ENCODE measurements at regions not wholly inside any gene's neighbourhood (a gene's known extent, or its start where the extent isn't known, plus 50 kb on each side); places are given as distances from the start of the nearest gene placed in this dataset.

- ATAC-seq (no peak), DNase-seq (no peak)
- no peak for TF ChIP-seq POLR2A (IDR thresholded peaks at IDR 0.05)
- TF ChIP-seq, protein P1, sequence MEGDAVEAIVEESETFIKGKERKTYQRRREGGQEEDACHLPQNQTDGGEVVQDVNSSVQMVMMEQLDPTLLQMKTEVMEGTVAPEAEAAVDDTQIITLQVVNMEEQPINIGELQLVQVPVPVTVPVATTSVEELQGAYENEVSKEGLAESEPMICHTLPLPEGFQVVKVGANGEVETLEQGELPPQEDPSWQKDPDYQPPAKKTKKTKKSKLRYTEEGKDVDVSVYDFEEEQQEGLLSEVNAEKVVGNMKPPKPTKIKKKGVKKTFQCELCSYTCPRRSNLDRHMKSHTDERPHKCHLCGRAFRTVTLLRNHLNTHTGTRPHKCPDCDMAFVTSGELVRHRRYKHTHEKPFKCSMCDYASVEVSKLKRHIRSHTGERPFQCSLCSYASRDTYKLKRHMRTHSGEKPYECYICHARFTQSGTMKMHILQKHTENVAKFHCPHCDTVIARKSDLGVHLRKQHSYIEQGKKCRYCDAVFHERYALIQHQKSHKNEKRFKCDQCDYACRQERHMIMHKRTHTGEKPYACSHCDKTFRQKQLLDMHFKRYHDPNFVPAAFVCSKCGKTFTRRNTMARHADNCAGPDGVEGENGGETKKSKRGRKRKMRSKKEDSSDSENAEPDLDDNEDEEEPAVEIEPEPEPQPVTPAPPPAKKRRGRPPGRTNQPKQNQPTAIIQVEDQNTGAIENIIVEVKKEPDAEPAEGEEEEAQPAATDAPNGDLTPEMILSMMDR (IDR thresholded peaks at IDR 0.05 in 4 of 5, conservative IDR thresholded peaks at IDR 0.05 in 1 of 5): no peak
- intact Hi-C loops (cut with DNase I; ENCODE audit: low total_unique reads) (no loop called here), in situ Hi-C loops (cut with MboI; ENCODE audit: low sequenced_read_pairs in 4 of 4) (no loop called here)
- Histone ChIP-seq H3K4me3 (no peak overlapping the region), H3K27me3 (no peaks in the 10 kb centered on the region), H3K36me3 (no peaks in the 10 kb centered on the region), H3K9me3 (no peaks in the 10 kb centered on the region), H3K4me1 (no peaks in the 10 kb centered on the region), H3K27ac (no peak overlapping the region)
Observed at GRCh38 chr21:16550917-16551741, 821.3 kb downstream of the USP25 start.

DNA sequence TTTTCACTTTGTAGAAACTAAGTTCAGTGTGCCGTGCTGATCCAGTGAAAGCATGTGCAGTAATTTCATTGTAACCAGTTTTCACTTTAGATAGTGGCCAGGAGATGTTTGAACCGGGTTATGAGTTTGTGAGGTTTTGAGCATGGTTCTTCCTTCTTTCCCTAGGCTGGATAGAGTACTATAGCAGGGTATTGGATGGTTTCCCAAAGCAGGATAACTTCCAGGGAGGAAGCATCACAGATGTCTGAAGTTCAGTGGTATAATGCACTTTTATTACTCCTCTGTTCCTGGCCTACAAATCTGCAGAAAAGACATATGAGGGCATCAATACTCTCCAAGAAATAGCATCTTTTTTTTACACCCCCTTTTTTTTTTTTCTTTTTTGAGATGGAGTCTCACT is 823.1 kb downstream of the USP25 start:
- H3K36me3 ChIP-seq: no peaks in the 10 kb centered on the region
- no peak overlapping the region for H3K27ac ChIP-seq
- no peak for DNase-seq
- TF ChIP-seq, protein P1 (IDR thresholded peaks at IDR 0.05 in 4 of 5, conservative IDR thresholded peaks at IDR 0.05 in 1 of 5): no peak
- TF ChIP-seq POLR2A (IDR thresholded peaks at IDR 0.05): no peak
- H3K4me3 ChIP-seq: no peak overlapping the region
- no peaks in the 10 kb centered on the region for H3K4me1 ChIP-seq
- H3K9me3 ChIP-seq: no peaks in the 10 kb centered on the region
- H3K27me3 ChIP-seq: no peaks in the 10 kb centered on the region
- intact Hi-C loops (cut with DNase I; ENCODE audit: low total_unique reads) (no loop called here), in situ Hi-C loops (cut with MboI; ENCODE audit: low sequenced_read_pairs in 4 of 4) (no loop called here)
- ATAC-seq: no peak

DNA sequence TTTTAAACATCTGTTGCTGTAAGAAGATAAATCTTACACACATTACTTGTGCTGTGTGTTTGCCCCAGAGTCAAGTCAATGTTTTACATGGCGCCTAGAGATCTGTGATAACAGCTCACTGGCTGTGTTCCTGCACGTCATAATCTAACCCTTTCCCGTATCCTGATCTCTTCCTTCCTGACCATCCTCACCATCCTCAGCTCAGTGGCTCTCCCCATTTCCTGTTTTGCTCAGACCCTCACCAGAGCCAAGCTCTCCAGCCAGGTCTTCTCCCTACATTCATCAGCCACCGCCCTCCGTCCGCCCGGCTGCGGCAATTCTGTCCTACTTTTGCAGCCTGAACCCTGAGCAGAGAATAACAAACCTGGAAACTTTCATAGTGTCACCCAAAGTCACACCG is 824.7 kb downstream of the USP25 start:
- Histone ChIP-seq H3K9me3 (no peaks in the 10 kb centered on the region), H3K36me3 (no peaks in the 10 kb centered on the region), H3K27me3 (no peaks in the 10 kb centered on the region), H3K4me1 (no peaks in the 10 kb centered on the region), H3K4me3 (no peak overlapping the region), H3K27ac (no peak overlapping the region)
- intact Hi-C loops (cut with DNase I; ENCODE audit: low total_unique reads) (no loop called here), in situ Hi-C loops (cut with MboI; ENCODE audit: low sequenced_read_pairs in 4 of 4) (no loop called here)
- no peak for ATAC-seq
- no peak for DNase-seq
- TF ChIP-seq, protein P1 (IDR thresholded peaks at IDR 0.05 in 4 of 5, conservative IDR thresholded peaks at IDR 0.05 in 1 of 5): no peak
- no peak for TF ChIP-seq POLR2A (IDR thresholded peaks at IDR 0.05)

GRCh38 chr21:16563116-16563515 is 833.3 kb downstream of the USP25 start:
- Histone ChIP-seq H3K4me1 (peaks cover 0 to 2% of the 10 kb centered on the region in 2 donors), H3K4me3 (no peak overlapping the region), H3K9me3 (no peaks in the 10 kb centered on the region), H3K36me3 (no peaks in the 10 kb centered on the region), H3K27me3 (no peaks in the 10 kb centered on the region), H3K27ac (no peak overlapping the region)
- ATAC-seq: no peak
- in situ Hi-C loops (cut with MboI; ENCODE audit: low sequenced_read_pairs in 4 of 4): no loop called here
- DNase-seq: no peak
- intact Hi-C loops (cut with DNase I; ENCODE audit: low total_unique reads): no loop called here
- TF ChIP-seq POLR2A (IDR thresholded peaks at IDR 0.05): no peak
- TF ChIP-seq, protein P1 (IDR thresholded peaks at IDR 0.05 in 4 of 5, conservative IDR thresholded peaks at IDR 0.05 in 1 of 5): no peak

All from gastrocnemius medialis (tissue), 4 donors.